IPS-NIHi7 (cell line): ENCODE measurements at regions not wholly inside any gene's neighbourhood (a gene's known extent, or its start where the extent isn't known, plus 50 kb on each side); places are given as distances from the start of the nearest gene placed in this dataset.

Experiments
- DNase-seq: peaks from one replicate; pipeline ENCODE4 v3.0.0; 2012; ENCODE audit warnings: mixed read lengths; ENCODE audit errors: extremely low spot score

DNA sequence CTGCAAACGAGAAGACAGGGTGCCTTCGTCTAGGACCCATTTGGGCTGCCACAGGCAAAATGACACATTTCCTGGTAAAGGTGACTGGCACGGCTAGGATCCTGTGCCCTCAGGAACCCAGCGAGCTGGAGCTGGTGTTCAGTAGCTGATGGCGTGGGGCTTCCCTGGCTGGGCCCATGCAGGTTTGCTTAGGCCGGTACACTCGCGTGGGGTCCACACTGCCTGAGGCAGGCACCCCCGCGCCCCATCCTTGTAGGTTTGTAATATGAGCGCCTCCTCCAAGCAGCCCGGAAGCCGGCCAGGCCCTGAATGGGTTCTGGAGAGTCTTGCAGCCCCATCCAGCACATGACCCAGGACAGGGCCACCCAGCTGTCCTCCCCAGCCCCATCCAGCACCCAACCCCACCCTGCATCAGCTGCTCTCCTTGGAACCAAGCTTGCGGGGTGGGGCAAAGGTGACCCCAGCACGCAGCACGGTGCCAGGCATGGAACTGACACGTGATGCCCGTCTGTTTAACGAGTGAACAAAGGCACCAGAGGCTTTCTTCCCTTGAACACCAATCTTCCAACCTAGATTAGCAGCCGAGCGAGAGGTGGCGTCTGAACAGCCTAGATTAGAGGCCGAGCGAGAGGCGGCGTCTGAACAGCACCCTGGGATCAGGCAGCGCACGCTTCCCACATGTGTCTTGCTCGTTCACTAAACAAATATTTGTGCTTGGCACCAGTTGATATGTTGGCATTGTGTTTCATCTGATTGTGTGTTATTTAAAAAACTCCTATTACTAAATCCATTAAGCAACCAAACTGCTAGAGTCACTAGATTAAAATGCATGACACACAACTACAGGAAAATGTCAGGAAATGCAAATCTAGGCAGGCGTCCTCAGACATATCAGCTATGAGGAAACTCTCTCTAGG lies 112.1 kb downstream of the DLL1 start:
- DNase-seq = no peak

DNA sequence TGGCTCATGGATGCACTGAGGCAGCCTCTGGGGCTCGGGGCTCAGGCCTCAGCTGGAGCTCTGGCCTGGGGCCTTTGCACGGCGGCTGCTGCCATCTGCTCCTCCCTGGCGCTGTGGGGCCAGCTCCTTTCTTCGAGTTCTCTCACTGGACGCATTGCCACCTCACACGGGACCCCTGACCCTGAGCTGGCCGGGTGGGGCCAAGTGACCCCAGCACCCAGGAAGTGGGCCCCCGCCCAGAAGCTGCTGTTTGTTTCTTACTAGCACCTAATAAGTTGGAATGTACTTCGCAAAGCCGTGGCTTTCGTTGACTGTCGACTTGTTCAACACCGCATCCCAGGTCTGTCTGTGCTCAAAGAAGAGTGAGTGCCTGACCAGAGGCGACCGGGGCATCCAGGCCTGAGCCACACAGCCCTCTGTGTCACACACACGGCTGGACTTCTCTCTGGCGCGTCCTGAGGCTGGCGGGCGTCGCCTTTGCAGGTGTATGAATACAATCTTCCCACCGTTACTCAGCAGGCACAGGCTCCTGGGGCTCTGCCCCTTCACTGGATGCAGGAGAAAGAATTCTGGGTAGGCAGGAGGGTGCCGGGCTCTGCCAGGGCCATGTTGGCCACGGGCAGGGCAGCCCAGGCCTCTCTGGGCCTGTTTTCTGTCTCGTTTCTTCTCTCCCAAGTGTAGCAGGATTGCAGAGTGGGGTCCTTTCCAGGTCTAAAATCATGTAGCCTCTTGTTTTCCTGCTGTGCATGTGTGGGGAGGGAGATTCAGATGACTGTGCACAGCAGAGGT lies 112.9 kb downstream of the DLL1 start:
- no peak for DNase-seq

DNA sequence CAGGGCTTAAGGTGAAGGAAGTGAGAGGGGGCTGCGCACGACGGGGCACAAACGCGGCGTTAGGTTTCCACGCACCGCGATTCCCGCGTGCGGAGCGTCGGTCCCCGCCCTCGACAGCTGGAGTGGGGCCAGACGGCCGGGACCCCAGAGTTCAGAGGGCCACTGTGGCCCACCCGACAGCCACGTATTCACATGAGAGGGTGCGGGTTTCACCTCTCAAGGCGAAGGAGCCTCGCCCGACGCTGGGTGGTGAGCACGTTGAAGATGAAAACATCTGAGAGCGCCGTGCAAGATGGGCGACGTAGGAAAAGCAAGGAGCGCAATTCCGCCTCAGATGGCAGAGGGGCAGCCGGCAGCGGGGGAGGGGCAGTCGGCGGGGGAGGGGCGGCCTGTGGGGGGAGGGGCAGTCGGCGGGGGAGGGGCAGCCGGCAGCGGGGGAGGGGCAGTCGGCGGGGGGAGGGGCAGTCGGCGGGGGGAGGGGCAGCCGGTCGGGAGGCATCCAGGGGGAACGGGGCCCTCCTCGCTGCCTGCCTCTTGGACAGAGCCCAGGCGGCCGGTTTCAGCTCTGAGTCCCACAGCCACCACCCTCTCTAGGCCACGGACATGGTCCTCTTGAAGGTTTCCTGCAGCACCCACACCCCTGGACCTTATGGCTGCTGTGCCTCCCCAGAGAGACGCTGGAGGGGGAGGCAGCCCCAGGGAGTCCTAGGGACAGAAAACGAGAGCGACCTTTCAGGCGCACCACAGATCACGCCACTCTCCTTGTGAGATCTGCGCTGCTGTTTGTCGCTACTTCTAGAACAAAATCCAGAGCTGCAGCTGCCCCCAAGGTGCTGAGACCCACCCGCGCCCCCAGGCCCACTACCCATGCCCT lies 113.7 kb downstream of the DLL1 start:
- no peak for DNase-seq

DNA sequence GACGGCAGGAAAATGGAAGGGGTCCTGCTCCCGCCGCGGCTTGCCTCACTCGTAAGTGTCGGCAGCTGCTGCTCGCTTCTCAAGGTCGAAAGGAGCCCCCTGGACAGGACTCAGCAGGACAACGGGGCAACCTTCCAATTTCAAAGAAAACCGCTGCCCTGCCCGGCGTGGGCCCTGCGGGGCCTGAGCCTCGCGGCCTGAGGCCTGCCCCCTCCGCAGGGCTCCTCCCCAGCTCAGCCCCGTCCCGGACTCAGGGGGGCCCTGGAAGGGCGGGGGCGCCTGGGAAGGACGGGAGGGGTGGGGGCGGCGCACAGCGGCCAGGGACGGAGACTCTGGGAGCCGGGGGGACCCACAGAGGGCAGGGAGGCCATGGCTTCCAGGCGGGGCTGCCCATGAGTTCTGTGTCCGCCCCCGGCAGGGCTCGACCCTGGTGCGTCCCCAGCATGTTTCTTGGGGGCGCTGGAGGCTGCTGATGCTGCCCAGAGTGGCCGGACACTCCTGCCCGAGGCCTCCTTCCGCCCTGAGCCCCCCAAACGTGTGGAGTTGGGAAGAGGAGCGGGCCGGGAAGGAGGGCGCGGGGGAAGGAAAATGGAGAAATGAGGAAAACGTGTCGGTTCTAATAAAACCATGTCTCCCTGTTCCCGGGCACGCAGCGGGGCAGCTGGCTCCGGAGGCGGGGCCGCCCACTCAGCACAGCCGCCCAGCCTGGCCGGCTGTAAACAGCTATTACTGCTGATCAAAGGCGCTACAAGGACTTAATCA lies 114.6 kb downstream of the DLL1 start:
- DNase-seq = no peak

DNA sequence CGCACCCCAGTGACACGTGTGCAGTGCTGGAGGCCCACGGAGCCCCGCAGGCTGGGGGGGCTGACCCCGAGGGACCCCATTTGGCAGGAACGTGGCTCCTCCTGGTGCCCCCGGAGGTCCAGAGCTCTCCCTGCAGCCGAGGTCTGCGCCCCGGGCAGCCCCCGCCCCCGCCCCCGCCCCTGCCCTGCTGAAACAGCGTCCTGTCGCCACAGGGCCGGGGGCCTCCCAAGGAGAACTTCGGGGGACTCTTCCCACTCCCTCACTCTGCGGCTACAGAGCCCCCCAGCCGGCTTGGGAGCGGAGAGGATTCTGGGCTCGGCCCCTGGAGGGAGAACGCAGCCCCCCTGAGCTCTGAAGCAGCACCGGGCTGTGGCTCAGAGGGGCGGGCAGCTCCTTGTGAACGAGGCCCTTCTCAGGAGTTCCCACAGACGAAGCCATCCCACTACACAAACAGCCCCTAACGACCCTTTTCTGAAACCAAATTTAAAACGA lies 115.2 kb downstream of the DLL1 start:
- DNase-seq = no peak

DNA sequence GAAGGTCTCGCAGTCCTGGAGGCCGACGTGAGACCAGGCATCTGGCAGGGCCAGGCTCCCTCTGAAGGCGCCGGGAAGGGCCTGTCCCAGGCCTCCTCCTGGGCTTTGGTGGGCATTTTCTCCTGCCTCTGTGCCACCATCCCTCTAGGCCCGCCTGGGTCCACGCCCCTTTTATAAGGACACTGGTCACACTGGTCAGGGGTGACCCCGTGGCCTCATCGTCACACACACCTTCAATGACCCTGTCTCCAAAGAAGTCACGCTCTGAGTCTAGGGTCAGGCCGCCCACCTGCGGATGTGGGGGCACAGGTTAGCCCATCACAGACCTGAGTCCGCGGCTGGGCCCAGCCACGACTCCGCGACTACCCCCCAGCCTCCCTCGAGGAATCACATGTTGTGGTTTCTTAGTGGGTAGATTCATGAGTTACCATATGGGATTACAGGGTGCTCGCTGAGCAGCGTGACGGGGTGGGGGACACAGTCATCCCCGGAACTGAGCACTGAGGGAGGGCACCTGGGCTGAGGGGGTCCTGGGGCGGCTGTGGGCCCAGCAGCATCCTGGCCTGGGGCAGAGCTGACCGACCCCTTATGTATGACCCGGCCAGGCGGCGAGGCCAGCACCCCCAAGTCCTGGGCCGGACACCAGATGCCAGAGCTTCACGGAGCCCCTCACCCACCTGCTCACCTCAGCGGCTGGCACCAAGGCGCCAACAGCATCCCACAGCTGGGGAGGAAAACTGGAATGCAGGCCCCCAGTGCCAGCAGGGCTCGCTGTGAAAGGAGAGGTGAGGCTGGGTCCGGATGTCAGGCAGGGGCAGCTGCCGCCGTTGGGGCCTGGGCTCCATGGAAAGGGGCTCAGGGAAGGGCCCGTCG lies 115.9 kb downstream of the DLL1 start:
- DNase-seq = no peak

DNA sequence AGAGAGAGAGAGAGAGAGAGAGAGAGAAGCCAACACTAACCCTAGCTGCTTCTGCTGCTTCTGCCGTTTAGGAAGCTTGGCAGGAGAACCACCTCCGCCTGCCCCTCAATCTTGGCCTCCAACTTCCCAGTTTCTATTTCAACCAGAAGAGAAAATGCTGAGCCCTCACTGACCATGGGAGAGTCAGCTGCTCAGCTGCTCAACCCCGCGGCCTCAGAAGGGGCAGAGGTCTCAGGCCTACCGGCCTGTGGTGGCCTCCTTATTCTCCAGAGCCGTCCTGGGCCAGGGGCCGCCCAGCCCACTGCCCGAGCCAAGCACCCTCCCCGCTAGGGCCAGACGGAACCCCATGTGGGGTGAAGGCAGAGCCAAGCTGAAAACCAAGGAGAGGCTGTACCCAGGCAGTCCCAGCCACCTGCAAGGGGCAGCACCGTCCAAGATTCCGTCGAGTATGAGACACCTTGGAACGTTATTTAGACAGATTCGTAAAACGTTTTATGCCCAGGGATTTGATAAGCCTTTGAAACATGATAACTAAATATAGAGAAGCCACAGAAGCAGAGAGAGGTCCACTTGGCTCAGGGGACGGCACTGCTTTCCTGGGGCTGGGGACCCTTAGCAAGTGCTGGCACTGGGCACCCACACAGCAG lies 116.6 kb downstream of the DLL1 start:
- DNase-seq = no peak

DNA sequence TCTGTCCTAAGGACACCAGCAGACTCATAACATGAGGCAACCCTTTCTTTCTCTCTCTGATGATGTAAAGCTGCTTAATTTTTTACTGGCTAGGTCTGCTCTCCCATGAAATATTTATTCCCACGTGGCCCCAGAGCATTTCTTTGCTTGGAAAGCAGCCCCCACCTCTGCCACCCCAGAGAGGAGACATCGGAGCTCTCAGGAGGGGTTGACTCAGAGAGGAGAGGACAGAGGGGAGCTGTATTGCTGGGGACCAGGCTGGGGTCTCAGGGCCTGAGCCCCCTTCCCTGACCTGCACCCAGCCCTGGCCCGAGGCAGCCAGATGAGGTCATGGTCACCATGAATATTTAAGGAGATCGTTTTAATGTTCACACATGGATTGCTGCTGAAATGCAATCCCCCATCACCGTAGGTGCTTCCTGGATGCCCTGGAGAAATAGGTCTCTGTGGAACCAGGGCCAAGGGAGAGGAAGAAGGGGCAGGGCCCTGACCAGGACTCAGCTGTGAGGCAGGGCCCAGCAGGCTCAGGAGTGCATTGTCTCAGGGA lies 117.5 kb downstream of the DLL1 start:
- no peak for DNase-seq

DNA sequence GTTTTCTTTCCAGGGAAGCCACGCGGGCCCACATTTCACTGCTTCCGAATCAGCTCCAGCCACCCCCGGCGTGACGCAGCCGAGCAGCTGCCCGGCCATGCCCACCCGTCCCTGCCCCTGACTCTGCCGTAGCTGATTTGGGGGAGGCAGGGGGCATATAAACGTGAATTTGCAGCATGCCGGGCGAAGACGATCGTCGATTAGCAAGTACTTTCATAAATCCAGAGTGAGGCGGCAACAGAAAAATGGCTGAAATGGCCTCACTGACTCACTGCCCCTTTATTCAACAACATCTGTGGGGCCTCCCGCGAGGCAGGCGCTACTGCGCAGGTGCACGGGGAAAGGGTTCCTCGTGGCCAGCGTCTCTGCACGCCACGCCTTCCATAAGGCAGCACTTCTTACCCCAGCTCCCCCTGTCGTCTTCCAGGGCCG lies 118.0 kb downstream of the DLL1 start:
- no peak for DNase-seq

DNA sequence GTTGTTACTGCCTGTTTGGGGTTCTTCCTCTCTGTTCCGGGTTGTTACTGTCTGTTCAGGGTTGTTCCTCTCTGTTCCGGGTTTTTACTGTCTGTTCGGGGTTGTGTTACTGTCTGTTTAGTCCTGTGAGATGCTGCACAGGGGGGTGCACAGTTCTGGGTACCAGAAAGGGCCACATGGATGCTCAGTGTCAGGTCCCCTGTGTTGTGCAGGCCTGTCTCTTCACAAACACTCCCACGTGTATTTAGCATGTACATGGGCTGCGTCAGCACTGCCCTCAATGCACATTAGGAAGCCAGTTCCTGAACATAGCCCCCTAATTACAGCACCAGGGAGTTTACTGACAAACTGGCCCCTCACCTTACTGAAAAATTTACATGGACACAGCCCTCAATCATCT lies 118.5 kb downstream of the DLL1 start:
- DNase-seq = no peak

DNA sequence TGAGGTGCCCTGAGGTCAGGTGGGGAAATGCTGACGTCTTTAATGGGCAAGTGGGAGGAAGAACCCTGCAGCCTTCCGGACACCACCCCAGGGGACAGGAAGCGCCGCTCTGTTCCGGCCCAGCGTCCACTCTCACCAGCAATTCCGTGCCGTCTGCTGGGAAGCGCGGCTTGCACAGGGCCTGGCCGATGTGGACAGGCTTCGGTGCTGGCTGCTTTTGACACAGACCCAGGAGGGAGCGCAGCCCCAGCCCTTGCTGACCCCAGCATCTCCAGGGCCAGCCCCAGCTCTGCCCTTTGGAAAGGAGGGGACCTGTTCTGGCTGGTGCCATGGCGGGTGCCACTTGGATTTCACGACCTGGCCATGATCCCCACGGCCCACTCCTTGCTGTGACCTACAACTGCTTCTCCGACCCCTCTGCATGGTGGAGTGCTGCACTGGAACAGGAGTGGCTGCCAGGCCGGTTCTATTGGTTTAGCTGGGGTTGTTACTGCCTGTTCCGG lies 123.2 kb downstream of the DLL1 start:
- DNase-seq = no peak

DNA sequence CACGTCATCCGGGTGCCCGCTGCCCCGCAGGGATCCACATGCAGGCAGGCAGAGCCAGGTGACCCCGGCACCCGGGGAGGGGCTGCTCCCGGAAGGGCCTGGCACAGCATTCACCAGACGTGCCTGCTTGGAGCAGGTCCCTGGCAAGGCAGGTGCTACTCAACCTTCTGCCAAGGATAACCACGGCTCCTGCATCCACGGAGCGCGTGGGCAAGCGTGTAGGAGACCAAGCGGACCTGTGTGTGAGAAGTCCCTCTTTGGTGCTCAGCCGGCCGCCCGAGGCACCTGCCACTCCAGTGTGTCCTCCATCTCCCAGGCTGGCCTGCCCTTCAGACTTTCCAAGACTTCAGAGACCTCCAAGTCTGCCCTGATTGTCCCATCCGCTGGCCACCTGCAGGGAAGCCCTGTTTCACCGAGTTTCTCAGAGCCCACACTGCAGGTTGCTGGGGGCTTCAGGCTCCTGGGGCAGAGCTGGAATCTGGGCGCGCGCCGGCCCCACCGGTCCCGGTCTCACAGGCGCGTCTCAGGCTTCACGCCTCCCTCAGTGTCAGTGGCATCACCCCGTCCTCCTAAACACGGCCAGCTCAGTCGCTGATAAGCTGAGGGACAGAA lies 124.3 kb downstream of the DLL1 start:
- no peak for DNase-seq

DNA sequence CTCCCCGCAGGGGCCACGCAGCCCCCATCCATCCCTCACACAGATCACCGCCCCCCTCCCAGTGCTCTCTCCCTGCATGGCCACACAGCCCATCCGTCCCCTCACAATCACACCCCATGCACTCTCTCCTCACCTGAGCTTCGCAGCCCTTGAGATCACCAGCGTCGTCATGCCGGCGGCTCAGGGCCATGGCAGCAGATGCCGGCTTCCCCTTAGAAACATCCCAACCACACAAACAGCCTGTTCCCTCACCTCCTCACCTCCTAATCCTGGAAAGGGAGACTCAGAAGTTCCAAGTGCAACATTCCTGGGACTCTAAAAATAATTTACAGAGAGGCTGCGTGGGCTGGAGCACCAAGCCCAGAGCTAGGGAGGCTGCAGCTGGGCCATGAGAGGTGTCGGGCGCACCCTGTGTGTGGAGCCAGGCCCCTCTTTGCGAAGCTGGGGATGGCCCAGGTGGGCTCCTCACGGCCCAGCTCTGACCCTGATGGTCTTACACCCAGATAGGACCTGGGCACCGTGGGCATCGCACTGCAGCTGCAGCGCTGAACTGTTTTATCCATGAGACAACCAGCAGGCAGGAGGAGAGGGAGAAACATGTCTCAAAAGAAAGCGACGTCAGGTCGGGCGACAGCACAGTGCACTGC lies 125.3 kb downstream of the DLL1 start:
- no peak for DNase-seq

DNA sequence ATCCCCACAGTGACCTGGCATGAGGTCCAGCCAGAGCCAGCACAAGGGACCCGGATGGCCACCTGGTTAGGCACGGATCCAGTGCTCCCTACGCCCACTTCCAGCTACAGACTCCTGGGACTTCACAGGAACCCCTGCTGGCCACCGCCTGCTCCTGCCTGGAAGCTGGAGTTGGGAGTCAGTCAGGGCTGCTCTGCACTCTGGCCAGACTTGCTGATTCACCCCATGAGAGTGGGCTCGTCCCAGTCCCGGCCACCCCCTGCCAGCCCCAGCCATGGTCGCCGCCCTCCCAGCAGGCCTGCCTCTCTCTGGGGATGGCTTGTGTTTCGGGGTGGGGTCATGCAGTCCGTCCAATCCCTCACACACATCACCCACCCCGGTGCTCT lies 125.8 kb downstream of the DLL1 start:
- DNase-seq = no peak

DNA sequence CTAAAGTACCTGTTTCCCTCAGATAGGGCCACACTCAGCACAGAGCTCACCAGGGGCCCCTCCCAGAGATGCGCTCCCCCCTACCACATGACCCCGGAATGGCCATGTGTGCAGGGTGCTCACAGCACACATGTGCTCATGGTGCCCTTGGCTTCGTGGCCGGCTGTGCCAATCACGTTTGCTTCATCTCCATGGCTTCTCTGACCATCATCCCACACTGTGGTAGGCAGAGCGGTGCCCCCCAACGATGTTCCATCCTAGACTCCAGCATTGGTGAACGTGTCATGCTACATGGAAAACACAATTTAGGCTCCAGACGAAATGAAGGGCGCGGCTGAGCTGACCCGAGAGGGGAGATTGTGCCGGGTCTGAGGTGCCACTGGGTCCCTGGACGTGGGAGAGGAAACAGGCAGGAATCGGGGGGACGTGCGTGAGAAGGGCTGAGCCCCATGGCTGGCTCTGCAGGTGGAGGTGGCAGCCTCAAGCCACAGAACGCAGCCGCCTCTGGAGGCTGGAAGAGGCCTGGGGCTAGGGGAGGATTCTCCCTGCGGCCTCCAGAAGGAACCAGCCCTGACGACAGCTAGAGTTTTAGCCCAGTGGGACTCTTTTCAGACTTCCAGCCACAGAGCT lies 126.5 kb downstream of the DLL1 start:
- DNase-seq = no peak

DNA sequence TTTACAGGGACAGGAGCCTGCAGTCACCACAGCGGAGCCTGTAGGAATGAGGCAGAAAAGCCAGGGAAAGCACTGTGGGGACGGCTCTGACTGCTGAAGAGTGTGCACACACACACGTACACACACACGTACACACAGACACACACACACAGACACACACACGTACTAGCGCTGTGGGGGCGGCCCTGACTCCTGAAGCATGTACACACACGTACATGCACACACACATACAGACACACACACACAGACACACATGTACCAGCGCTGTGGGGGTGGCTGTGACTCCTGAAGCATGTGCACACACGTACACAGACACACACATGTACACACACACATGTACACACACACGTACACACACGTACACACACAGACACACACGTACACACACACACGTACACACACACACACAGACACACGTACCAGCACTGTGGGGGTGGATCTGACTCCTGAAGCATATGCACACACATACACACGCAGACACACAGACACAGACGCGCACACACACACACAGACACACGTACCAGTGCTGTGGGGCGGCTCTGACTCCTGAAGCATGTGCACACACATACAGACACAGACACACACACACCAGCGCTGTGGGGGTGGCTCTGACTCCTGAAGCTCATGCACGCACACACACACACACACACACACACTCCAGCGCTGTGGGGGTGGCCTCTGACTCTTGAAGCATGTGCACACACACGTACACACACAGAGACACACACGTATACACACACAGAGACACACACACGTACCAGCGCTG lies 127.3 kb downstream of the DLL1 start:
- no peak for DNase-seq
